ENCODE measurements at regions not wholly inside any gene's neighbourhood (a gene's known extent, or its start where the extent isn't known, plus 50 kb on each side); places are given as distances from the start of the nearest gene placed in this dataset.

DNA sequence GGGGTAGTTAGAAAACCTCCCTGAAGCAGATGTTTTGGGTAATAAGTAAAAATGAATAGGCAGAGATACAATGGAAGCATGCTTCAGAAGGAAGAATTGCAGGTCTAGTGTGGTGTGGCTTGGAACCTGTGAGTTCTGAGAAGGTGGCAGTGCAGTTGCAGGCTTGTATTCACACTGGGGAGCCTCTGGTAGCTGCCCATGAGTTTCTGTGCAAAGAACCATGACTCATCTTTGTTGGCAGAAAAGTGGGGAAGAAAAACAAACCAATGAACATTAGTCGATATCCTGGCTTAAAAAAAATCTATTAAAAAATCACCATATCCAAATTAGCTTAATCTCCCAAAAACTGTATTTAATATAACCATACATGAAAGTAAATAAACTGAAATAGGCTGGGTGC is 232.6 kb downstream of the FAT3 start:
- H3K27me3 Mint-ChIP-seq, result no peaks in the 10 kb centered on the region
- H3K4me3 Mint-ChIP-seq, result no peak overlapping the region
- POLR2A ChIA-PET, result no interaction called here
- intact Hi-C loops (cut with micrococcal nuclease), result no loop called here
- no peak overlapping the region for H3K27ac Mint-ChIP-seq
- CTCF ChIA-PET, result no interaction called here
- no peaks in the 10 kb centered on the region for H3K36me3 Mint-ChIP-seq (ENCODE audit: low read depth)
- no peaks in the 10 kb centered on the region for H3K9me3 Mint-ChIP-seq
- TF ChIP-seq, protein P1, sequence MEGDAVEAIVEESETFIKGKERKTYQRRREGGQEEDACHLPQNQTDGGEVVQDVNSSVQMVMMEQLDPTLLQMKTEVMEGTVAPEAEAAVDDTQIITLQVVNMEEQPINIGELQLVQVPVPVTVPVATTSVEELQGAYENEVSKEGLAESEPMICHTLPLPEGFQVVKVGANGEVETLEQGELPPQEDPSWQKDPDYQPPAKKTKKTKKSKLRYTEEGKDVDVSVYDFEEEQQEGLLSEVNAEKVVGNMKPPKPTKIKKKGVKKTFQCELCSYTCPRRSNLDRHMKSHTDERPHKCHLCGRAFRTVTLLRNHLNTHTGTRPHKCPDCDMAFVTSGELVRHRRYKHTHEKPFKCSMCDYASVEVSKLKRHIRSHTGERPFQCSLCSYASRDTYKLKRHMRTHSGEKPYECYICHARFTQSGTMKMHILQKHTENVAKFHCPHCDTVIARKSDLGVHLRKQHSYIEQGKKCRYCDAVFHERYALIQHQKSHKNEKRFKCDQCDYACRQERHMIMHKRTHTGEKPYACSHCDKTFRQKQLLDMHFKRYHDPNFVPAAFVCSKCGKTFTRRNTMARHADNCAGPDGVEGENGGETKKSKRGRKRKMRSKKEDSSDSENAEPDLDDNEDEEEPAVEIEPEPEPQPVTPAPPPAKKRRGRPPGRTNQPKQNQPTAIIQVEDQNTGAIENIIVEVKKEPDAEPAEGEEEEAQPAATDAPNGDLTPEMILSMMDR (IDR thresholded peaks at IDR 0.05), result no peak
- ATAC-seq (ENCODE audit: low read depth), result no peak
- H3K4me1 Mint-ChIP-seq, result no peaks in the 10 kb centered on the region
- DNase-seq, result no peak

DNA sequence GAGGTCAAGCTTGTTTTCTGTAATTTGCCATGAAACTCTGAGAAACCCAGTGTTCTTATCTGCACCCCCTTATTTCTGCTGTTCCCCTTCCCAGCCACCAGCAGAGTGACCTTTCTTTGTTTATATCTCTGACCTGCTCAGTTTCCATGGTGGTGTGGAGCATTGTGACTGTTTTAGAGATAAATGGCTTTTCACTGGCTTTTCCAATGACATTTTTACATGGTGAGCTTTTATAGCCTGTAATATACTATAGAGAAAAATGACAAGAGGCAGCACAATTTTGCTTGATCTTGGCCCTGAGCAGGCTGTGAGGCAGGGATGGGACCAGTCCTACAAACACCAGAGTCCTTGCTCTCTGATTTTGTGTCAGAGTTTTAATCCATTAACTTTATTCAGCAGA is 233.9 kb downstream of the FAT3 start:
- ChIA-PET CTCF (no interaction called here), POLR2A (no interaction called here)
- Mint-ChIP-seq H3K27ac (no peak overlapping the region), H3K27me3 (no peaks in the 10 kb centered on the region), H3K9me3 (no peaks in the 10 kb centered on the region), H3K4me3 (no peak overlapping the region), H3K4me1 (no peaks in the 10 kb centered on the region), H3K36me3 (ENCODE audit: low read depth) (no peaks in the 10 kb centered on the region)
- intact Hi-C loops (cut with micrococcal nuclease), result no loop called here
- no peak for ATAC-seq (ENCODE audit: low read depth)
- TF ChIP-seq, protein P1 (IDR thresholded peaks at IDR 0.05), result no peak
- no peak for DNase-seq

- intact Hi-C loops (cut with micrococcal nuclease), result no loop called here
- no peak for DNase-seq
- no peak overlapping the region for H3K27ac Mint-ChIP-seq
- ChIA-PET CTCF (no interaction called here), POLR2A (no interaction called here)
- TF ChIP-seq, protein P1 (IDR thresholded peaks at IDR 0.05), result no peak
- H3K9me3 Mint-ChIP-seq, result no peaks in the 10 kb centered on the region
- no peaks in the 10 kb centered on the region for H3K4me1 Mint-ChIP-seq
- no peak for ATAC-seq (ENCODE audit: low read depth)
- no peaks in the 10 kb centered on the region for H3K27me3 Mint-ChIP-seq
- no peak overlapping the region for H3K4me3 Mint-ChIP-seq
- no peaks in the 10 kb centered on the region for H3K36me3 Mint-ChIP-seq (ENCODE audit: low read depth)
These were observed 235.6 kb downstream of the FAT3 start for GRCh38 chr11:92460213-92460612.

DNA sequence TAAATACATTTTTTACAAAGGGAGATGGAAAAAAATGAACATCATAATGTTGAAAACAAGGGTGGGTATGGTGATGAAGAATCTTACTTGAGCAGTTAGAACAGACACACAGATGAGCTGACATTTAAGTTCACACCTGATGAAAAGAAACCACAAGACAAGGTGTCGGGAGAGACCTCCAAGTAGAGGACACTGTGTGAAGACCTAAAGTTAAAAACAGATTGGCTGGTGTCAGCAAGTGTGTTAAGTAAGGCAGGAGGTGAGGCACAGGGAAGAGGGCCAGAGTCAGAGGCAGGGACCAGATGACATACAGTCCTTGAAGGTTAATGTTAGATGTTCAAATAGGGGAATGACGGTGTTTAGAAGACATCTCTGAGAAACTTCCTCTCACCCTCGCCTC is 236.8 kb downstream of the FAT3 start:
- CTCF ChIA-PET, result no interaction called here
- no peak for ATAC-seq (ENCODE audit: low read depth)
- POLR2A ChIA-PET, result no interaction called here
- no peak for DNase-seq
- Mint-ChIP-seq H3K27me3 (no peaks in the 10 kb centered on the region), H3K27ac (no peak overlapping the region), H3K9me3 (no peaks in the 10 kb centered on the region), H3K4me1 (no peaks in the 10 kb centered on the region), H3K4me3 (no peak overlapping the region), H3K36me3 (ENCODE audit: low read depth) (no peaks in the 10 kb centered on the region)
- intact Hi-C loops (cut with micrococcal nuclease), result no loop called here
- TF ChIP-seq, protein P1 (IDR thresholded peaks at IDR 0.05), result no peak

- Mint-ChIP-seq H3K36me3 (ENCODE audit: low read depth) (no peaks in the 10 kb centered on the region), H3K27me3 (no peaks in the 10 kb centered on the region), H3K27ac (no peak overlapping the region), H3K4me3 (no peak overlapping the region), H3K9me3 (no peaks in the 10 kb centered on the region), H3K4me1 (no peaks in the 10 kb centered on the region)
- intact Hi-C loops (cut with micrococcal nuclease), result no loop called here
- TF ChIP-seq, protein P1 (IDR thresholded peaks at IDR 0.05), result no peak
- CTCF ChIA-PET, result no interaction called here
- DNase-seq, result no peak
- POLR2A ChIA-PET, result no interaction called here
- no peak for ATAC-seq (ENCODE audit: low read depth)
These were observed 238.2 kb downstream of the FAT3 start for GRCh38 chr11:92462821-92463220.

Data from activated B cell treated with CpG ODN at 0.5 μM for 24 hours (primary cell).